ENCODE measurements at regions not wholly inside any gene's neighbourhood (a gene's known extent, or its start where the extent isn't known, plus 50 kb on each side); places are given as distances from the start of the nearest gene placed in this dataset.

- ChIA-PET CTCF (no interaction called here), POLR2A (no interaction called here)
- Histone ChIP-seq H3K4me1 (ENCODE audit: control insufficient read depth in 1 of 2, insufficient read depth in 2 of 2, low read depth in 1 of 2, low read length in 1 of 2) (no peaks in the 10 kb centered on the region), H2AFZ (ENCODE audit: low read depth) (no peak overlapping the region), H4K20me1 (ENCODE audit: insufficient read depth) (no peaks in the 10 kb centered on the region), H3F3A (replicated peaks; ENCODE audit: insufficient read depth) (no peaks in the 10 kb centered on the region), H3K27me3 (ENCODE audit: insufficient read depth) (no peaks in the 10 kb centered on the region), H3K36me3 (replicated peaks in 1 of 2; ENCODE audit: control insufficient read depth in 1 of 2, insufficient read depth in 2 of 2, low read length in 1 of 2) (no peaks in the 10 kb centered on the region), H3K9me2 (no peaks in the 10 kb centered on the region), H3K27ac (ENCODE audit: low read depth in 2 of 2, low read length in 1 of 2) (no peak overlapping the region), H3K9me3 (no peaks in the 10 kb centered on the region), H3K4me2 (no peak overlapping the region), H3K4me3 (ENCODE audit: low read depth in 2 of 2, low read length in 1 of 2) (no peak overlapping the region), H3K79me2 (ENCODE audit: insufficient read depth) (no peaks in the 10 kb centered on the region), H3K9ac (no peak overlapping the region)
- 3% methylated on average over 1 of the region's 1 CpG for WGBS (ENCODE audit: low lambda C conversion rate)
- no peak for DNase-seq
- TF ChIP-seq NFIC (IDR thresholded peaks at IDR 0.05; ENCODE audit: borderline replicate concordance) = no peak
- no peak for TF ChIP-seq SMC3 (IDR thresholded peaks at IDR 0.05; ENCODE audit: low read depth, low read length)
- TF ChIP-seq FOSL2 (IDR thresholded peaks at IDR 0.05; ENCODE audit: borderline replicate concordance, low read depth) = no peak
- TF ChIP-seq FOXJ3 (CRISPR knock-in tag; IDR thresholded peaks at IDR 0.05) = no peak
- no peak for TF ChIP-seq YY1 (IDR thresholded peaks at IDR 0.05; ENCODE audit: low read depth)
- no peak for TF ChIP-seq CTCF (IDR thresholded peaks at IDR 0.05)
- TF ChIP-seq USF1 (IDR thresholded peaks at IDR 0.05; ENCODE audit: borderline replicate concordance, low read depth) = no peak
- TF ChIP-seq RXRA (IDR thresholded peaks at IDR 0.05; ENCODE audit: borderline replicate concordance, low read depth) = no peak
- TF ChIP-seq MAX (IDR thresholded peaks at IDR 0.05; ENCODE audit: low read depth) = no peak
- TF ChIP-seq TAF1 (IDR thresholded peaks at IDR 0.05; ENCODE audit: borderline replicate concordance, low read depth, low read length) = no peak
- TF ChIP-seq SIN3A (IDR thresholded peaks at IDR 0.05; ENCODE audit: borderline replicate concordance, low read depth, low read length) = no peak
- TF ChIP-seq TCF12 (IDR thresholded peaks at IDR 0.05) = no peak
- no peak for TF ChIP-seq GABPA (IDR thresholded peaks at IDR 0.05; ENCODE audit: low read depth)
- TF ChIP-seq IRF3 (IDR thresholded peaks at IDR 0.05; ENCODE audit: low read depth, low read length) = no peak
- TF ChIP-seq ELF1 (IDR thresholded peaks at IDR 0.05) = no peak
- TF ChIP-seq NRF1 (IDR thresholded peaks at IDR 0.05; ENCODE audit: low read depth, low read length) = no peak
- no peak for TF ChIP-seq FOXM1 (IDR thresholded peaks at IDR 0.05; ENCODE audit: low read depth)
- TF ChIP-seq RAD21 (IDR thresholded peaks at IDR 0.05; ENCODE audit: low read length) = no peak
- TF ChIP-seq RCOR1 (IDR thresholded peaks at IDR 0.05; ENCODE audit: low read length) = no peak
Observed at GRCh38 chr13:38430796-38431195, 81.1 kb downstream of the UFM1 start.

Measured in SK-N-SH (cell line).